Trophoblast cell (in vitro differentiated cells and primary cell): ENCODE measurements at regions not wholly inside any gene's neighbourhood (a gene's known extent, or its start where the extent isn't known, plus 50 kb on each side); places are given as distances from the start of the nearest gene placed in this dataset.

Experiments
- DNase-seq, 2 donors: peaks; one replicate each; pipeline ENCODE4 v3.0.0-alpha.2; 2016
- H2AFZ ChIP-seq: 2 replicates; pipeline ENCODE4 v1.6.1; 2013; ENCODE audit warnings: low read length, moderate library complexity, mild to moderate bottlenecking; ENCODE audit not compliant: insufficient read depth, poor library complexity
- H2AK5ac ChIP-seq: 2 replicates; pipeline ENCODE4 v1.6.1; 2013; ENCODE audit warnings: mild to moderate bottlenecking, low read length
- H2BK120ac ChIP-seq: 2 replicates; pipeline ENCODE4 v1.6.1; 2013; ENCODE audit warnings: low read length, mild to moderate bottlenecking, moderate library complexity; ENCODE audit not compliant: insufficient read depth, poor library complexity
- H2BK12ac ChIP-seq: 2 replicates; pipeline ENCODE4 v1.6.1; 2013; ENCODE audit warnings: mild to moderate bottlenecking, low read length, moderate library complexity
- H2BK5ac ChIP-seq: 2 replicates; pipeline ENCODE4 v1.6.1; 2013; ENCODE audit warnings: low read length, low read depth, moderate library complexity, mild to moderate bottlenecking; ENCODE audit not compliant: poor library complexity
- H3K14ac ChIP-seq: 2 replicates; pipeline ENCODE4 v1.6.1; 2013; ENCODE audit warnings: mild to moderate bottlenecking, low read length
- H3K18ac ChIP-seq: 2 replicates; pipeline ENCODE4 v1.6.1; 2013; ENCODE audit warnings: mild to moderate bottlenecking, low read length
- H3K23ac ChIP-seq: 2 replicates; pipeline ENCODE4 v1.6.1; 2013; ENCODE audit warnings: low read length
- H3K27ac ChIP-seq: 2 replicates; pipeline ENCODE4 v1.5.1; 2013; ENCODE audit warnings: low read depth, mild to moderate bottlenecking, inconsistent platforms, low read length, moderate library complexity
- H3K27me3 ChIP-seq: 2 replicates; pipeline ENCODE4 v1.6.1; 2013; ENCODE audit warnings: inconsistent platforms, mild to moderate bottlenecking, low read length, moderate library complexity; ENCODE audit not compliant: insufficient read depth
- H3K36me3 ChIP-seq, 2 experiments: 1 replicate in 1 of 2; 2 replicates in 1 of 2; pipeline ENCODE4 v1.6.1; 2013; ENCODE audit warnings: low read length in 2 of 2, mild to moderate bottlenecking in 2 of 2, moderate library complexity in 1 of 2; ENCODE audit not compliant: insufficient read depth in 2 of 2, control insufficient read depth in 1 of 2
- H3K4ac ChIP-seq: 2 replicates; pipeline ENCODE4 v1.6.1; 2013; ENCODE audit warnings: low read depth, mild to moderate bottlenecking, low read length, moderate library complexity
- H3K4me1 ChIP-seq, 2 experiments: 1 replicate in 1 of 2; 2 replicates in 1 of 2; pipeline ENCODE4 v1.6.1; 2013; ENCODE audit warnings: low read length in 2 of 2, mild to moderate bottlenecking in 2 of 2, moderate library complexity in 1 of 2; ENCODE audit not compliant: insufficient read depth in 2 of 2, control insufficient read depth in 1 of 2
- H3K4me2 ChIP-seq: 2 replicates; pipeline ENCODE4 v1.6.1; 2013; ENCODE audit warnings: inconsistent platforms, mild to moderate bottlenecking, low read length, moderate library complexity
- H3K4me3 ChIP-seq: 2 replicates; pipeline ENCODE4 v1.5.1; 2013; ENCODE audit warnings: mild to moderate bottlenecking, low read depth, low read length, inconsistent platforms
- H3K79me1 ChIP-seq: one replicate; pipeline ENCODE4 v1.6.1; 2013; ENCODE audit warnings: low read length
- H3K79me2 ChIP-seq: 2 replicates; pipeline ENCODE4 v1.6.1; 2013; ENCODE audit warnings: low read length, mild to moderate bottlenecking; ENCODE audit not compliant: control insufficient read depth, insufficient read depth, poor library complexity
- H3K9ac ChIP-seq: 2 replicates; pipeline ENCODE4 v1.6.1; 2013; ENCODE audit warnings: mild to moderate bottlenecking, low read length
- H3K9me3 ChIP-seq: 2 replicates; pipeline ENCODE4 v1.6.1; 2013; ENCODE audit warnings: low read depth, mild to moderate bottlenecking, control low read depth, inconsistent platforms, low read length; ENCODE audit not compliant: insufficient read depth
- H4K12ac ChIP-seq: 2 replicates; pipeline ENCODE4 v1.6.1; 2013; ENCODE audit warnings: low read depth, mild to moderate bottlenecking, low read length, moderate library complexity
- H4K8ac ChIP-seq: 2 replicates; pipeline ENCODE4 v1.6.1; 2013; ENCODE audit warnings: low read depth, mild to moderate bottlenecking, low read length, moderate library complexity
- H4K91ac ChIP-seq: one replicate; pipeline ENCODE4 v1.6.1; 2013; ENCODE audit warnings: low read depth, mild to moderate bottlenecking, low read length, moderate library complexity
- WGBS: extraction: QIAGEN DNeasy Blood & Tissue Kit; methylation state at CpG from one replicate; pipeline ENCODE4 v1.1.7; 2013; ENCODE audit warnings: missing lambda C conversion rate; ENCODE audit not compliant: insufficient read length, insufficient coverage; ENCODE audit errors: extremely low coverage; 5-methylcytosine and 5-hydroxymethylcytosine counted together

DNA sequence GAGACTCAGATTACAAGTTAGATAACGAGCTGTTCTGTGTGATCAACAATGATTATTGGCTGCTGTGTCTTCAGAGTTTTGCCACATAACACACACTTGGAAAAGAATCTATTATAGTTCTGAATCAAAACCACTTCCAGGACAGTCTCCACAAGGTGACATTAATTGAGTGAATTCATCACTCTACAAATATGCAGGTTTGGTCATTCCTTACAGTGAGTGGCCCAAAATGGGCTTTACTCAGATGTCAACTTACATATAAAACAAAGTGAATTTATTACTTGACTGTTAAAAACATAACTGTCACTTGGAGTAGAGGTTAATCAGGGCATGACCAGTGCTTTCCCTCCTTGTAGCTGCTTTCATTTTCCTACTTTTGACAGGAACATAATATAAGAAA is 984.3 kb downstream of the REEP3 start:
- Histone ChIP-seq H3K9me3 (no peaks in the 10 kb centered on the region), H3K79me1 (no peaks in the 10 kb centered on the region), H3K23ac (no peak overlapping the region), H3K27ac (no peak overlapping the region), H2BK5ac (no peak overlapping the region), H3K27me3 (no peaks in the 10 kb centered on the region), H3K36me3 (no peaks in the 10 kb centered on the region), H3K79me2 (no peaks in the 10 kb centered on the region), H2AFZ (no peak overlapping the region), H3K4me2 (no peak overlapping the region), H3K9ac (no peak overlapping the region), H4K12ac (no peak overlapping the region), H4K91ac (no peak overlapping the region), H3K4ac (no peak overlapping the region), H2BK12ac (no peak overlapping the region), H2AK5ac (no peak overlapping the region), H3K4me1 (no peaks in the 10 kb centered on the region), H4K8ac (no peak overlapping the region), H3K4me3 (no peak overlapping the region), H3K18ac (no peak overlapping the region), H2BK120ac (no peak overlapping the region), H3K14ac (no peak overlapping the region)
- no CpG with 5 or more reads among the region's 1 CpG for WGBS
- DNase-seq, result no peak

DNA sequence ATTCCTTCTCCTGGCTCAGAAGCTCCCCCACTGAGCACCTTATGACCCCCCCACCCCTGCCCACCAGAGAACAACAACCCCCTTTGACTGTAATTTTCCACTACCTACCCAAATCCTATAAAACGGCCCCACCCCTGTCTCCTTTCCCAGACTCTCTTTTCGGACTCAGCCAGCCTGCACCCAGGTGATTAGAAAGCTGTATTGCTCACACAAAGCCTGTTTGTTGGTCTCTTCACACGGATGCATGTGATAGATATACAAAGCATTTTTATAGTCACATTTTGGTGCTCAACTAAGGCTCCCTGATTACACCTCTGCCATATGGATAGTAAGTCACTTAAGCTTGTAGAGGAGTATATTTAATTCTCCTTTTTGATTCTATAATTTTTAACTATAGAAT is 985.8 kb downstream of the REEP3 start:
- no peak overlapping the region for H2BK120ac ChIP-seq
- no peak overlapping the region for H2BK12ac ChIP-seq
- H3K79me2 ChIP-seq, result no peaks in the 10 kb centered on the region
- H3K4me3 ChIP-seq, result no peak overlapping the region
- WGBS, result no CpG with 5 or more reads among the region's 3 CpGs
- no peaks in the 10 kb centered on the region for H3K27me3 ChIP-seq
- H3K4ac ChIP-seq, result no peak overlapping the region
- H2AK5ac ChIP-seq, result no peak overlapping the region
- no peak overlapping the region for H3K27ac ChIP-seq
- no peaks in the 10 kb centered on the region for H3K9me3 ChIP-seq
- H2BK5ac ChIP-seq, result no peak overlapping the region
- H3K9ac ChIP-seq, result no peak overlapping the region
- no peak overlapping the region for H3K14ac ChIP-seq
- H3K23ac ChIP-seq, result no peak overlapping the region
- no peak overlapping the region for H4K91ac ChIP-seq
- no peak overlapping the region for H3K18ac ChIP-seq
- H3K79me1 ChIP-seq, result no peaks in the 10 kb centered on the region
- DNase-seq, result no peak
- H4K12ac ChIP-seq, result no peak overlapping the region
- no peak overlapping the region for H3K4me2 ChIP-seq
- H3K36me3 ChIP-seq, result no peaks in the 10 kb centered on the region
- no peak overlapping the region for H2AFZ ChIP-seq
- no peak overlapping the region for H4K8ac ChIP-seq
- no peaks in the 10 kb centered on the region for H3K4me1 ChIP-seq

GRCh38 chr10:64507651-64508028 is 986.4 kb downstream of the REEP3 start:
- no CpG with 5 or more reads among the region's 2 CpGs for WGBS
- Histone ChIP-seq H4K91ac (no peak overlapping the region), H3K79me1 (no peaks in the 10 kb centered on the region)

GRCh38 chr10:64508029-64508661 is 986.9 kb downstream of the REEP3 start:
- H3K27me3 ChIP-seq, result no peaks in the 10 kb centered on the region
- H2AFZ ChIP-seq, result no peak overlapping the region
- H3K4ac ChIP-seq, result no peak overlapping the region
- no peak overlapping the region for H2AK5ac ChIP-seq
- H4K91ac ChIP-seq, result no peak overlapping the region
- H2BK120ac ChIP-seq, result no peak overlapping the region
- no peak overlapping the region for H3K14ac ChIP-seq
- no peak for DNase-seq
- no peak overlapping the region for H3K9ac ChIP-seq
- H3K36me3 ChIP-seq, result no peaks in the 10 kb centered on the region
- H3K4me1 ChIP-seq, result no peaks in the 10 kb centered on the region
- H3K4me2 ChIP-seq, result no peak overlapping the region
- WGBS, result no CpG with 5 or more reads among the region's 2 CpGs
- no peak overlapping the region for H2BK5ac ChIP-seq
- H3K79me1 ChIP-seq, result no peaks in the 10 kb centered on the region
- H3K79me2 ChIP-seq, result no peaks in the 10 kb centered on the region
- no peaks in the 10 kb centered on the region for H3K9me3 ChIP-seq
- H3K27ac ChIP-seq, result no peak overlapping the region
- H3K4me3 ChIP-seq, result no peak overlapping the region
- no peak overlapping the region for H4K12ac ChIP-seq
- no peak overlapping the region for H3K18ac ChIP-seq
- H3K23ac ChIP-seq, result no peak overlapping the region
- H4K8ac ChIP-seq, result no peak overlapping the region
- no peak overlapping the region for H2BK12ac ChIP-seq

More at GRCh38 chr10:64507651-64508028, 986.4 kb downstream of the REEP3 start:
- Histone ChIP-seq H3K18ac (no peak overlapping the region), H3K9me3 (no peaks in the 10 kb centered on the region), H3K4me1 (no peaks in the 10 kb centered on the region), H3K23ac (no peak overlapping the region), H3K4ac (no peak overlapping the region), H2BK12ac (no peak overlapping the region), H3K27me3 (no peaks in the 10 kb centered on the region), H2AFZ (no peak overlapping the region), H2BK5ac (no peak overlapping the region), H3K4me2 (no peak overlapping the region), H2BK120ac (no peak overlapping the region), H3K27ac (no peak overlapping the region), H3K14ac (no peak overlapping the region), H3K79me2 (no peaks in the 10 kb centered on the region), H3K4me3 (no peak overlapping the region), H2AK5ac (no peak overlapping the region), H4K12ac (no peak overlapping the region), H3K36me3 (no peaks in the 10 kb centered on the region), H4K8ac (no peak overlapping the region), H3K9ac (no peak overlapping the region)
- no peak for DNase-seq
